Uterus (tissue), 3 donors: ENCODE measurements at regions not wholly inside any gene's neighbourhood (a gene's known extent, or its start where the extent isn't known, plus 50 kb on each side); places are given as distances from the start of the nearest gene placed in this dataset.

Experiments
- DNase-seq, 2 donors: peaks; one replicate each; pipeline ENCODE4 v3.0.0-alpha.2; 2019 to 2020
- H3K27ac ChIP-seq, 2 donors: fragments of 200-600 bp; sonication (generic); 1 replicate in 1 of 2; 2 replicates in 1 of 2; pipeline ENCODE4 v1.5.1; 2016 to 2018
- H3K27me3 ChIP-seq, 2 donors: fragments of 200-600 bp; sonication (generic); one replicate each; pipeline ENCODE4 v1.5.1; 2018 to 2019; ENCODE audit warnings: control low read depth in 1 of 2
- H3K36me3 ChIP-seq, 2 donors: fragments of 200-600 bp; sonication (generic); one replicate each; pipeline ENCODE4 v1.5.1; 2019; ENCODE audit warnings: control low read depth in 1 of 2
- H3K4me1 ChIP-seq, 2 donors: fragments of 200-600 bp; sonication (generic); one replicate each; pipeline ENCODE4 v1.5.1; 2018 to 2019; ENCODE audit warnings: control low read depth in 1 of 2
- H3K4me3 ChIP-seq, 2 donors: fragments of 200-600 bp; sonication (generic); 1 replicate in 1 of 2; 2 replicates in 1 of 2; pipeline ENCODE4 v1.5.1; 2018 to 2019; ENCODE audit warnings: mild to moderate bottlenecking in 1 of 2
- H3K9me3 ChIP-seq, 2 donors: fragments of 200-600 bp; sonication (generic); one replicate each; pipeline ENCODE4 v1.5.1; 2019; ENCODE audit warnings: control low read depth in 1 of 2
- CTCF ChIP-seq, 4 experiments: fragments of 200-600 bp in 2 of 4; fragments of 450-650 bp in 2 of 4; sonication (generic) in 2 of 4; IDR thresholded peaks; one replicate each; pipeline ENCODE4 v1.5.1; 2016 to 2019; ENCODE audit warnings: antibody characterized with exemption in 4 of 4, mild to moderate bottlenecking in 2 of 4, moderate library complexity in 1 of 4
- POLR2A ChIP-seq, 2 donors: fragments of 450-650 bp; IDR thresholded peaks; one replicate each; pipeline ENCODE4 v1.6.1; 2016; ENCODE audit warnings: antibody characterized with exemption in 2 of 2, mild to moderate bottlenecking in 1 of 2, moderate library complexity in 1 of 2
- intact Hi-C: fragments of 100-400 bp; cut with DNase I; formaldehyde crosslinking; loops from one replicate; pipeline ENCODE4 v1.15.1; 2023; ENCODE audit warnings: low total_unique reads
- donor health status: DM: yes; HTN: yes; CAD: no.

GRCh38 chr18:38971881-38972280 lies 1406.3 kb upstream of the CELF4 start:
- Histone ChIP-seq H3K4me1 (no peaks in the 10 kb centered on the region), H3K4me3 (no peak overlapping the region), H3K9me3 (no peaks in the 10 kb centered on the region), H3K27me3 (no peaks in the 10 kb centered on the region), H3K27ac (no peak overlapping the region), H3K36me3 (no peaks in the 10 kb centered on the region)
- intact Hi-C loops: no loop called here
- TF ChIP-seq POLR2A (IDR thresholded peaks at IDR 0.05) (no peak), CTCF (IDR thresholded peaks at IDR 0.05) (no peak)
- no peak for DNase-seq

GRCh38 chr18:38966841-38967240 lies 1401.2 kb upstream of the CELF4 start:
- Histone ChIP-seq H3K4me1 (no peaks in the 10 kb centered on the region), H3K4me3 (no peak overlapping the region), H3K36me3 (no peaks in the 10 kb centered on the region), H3K9me3 (no peaks in the 10 kb centered on the region), H3K27me3 (no peaks in the 10 kb centered on the region), H3K27ac (no peak overlapping the region)
- DNase-seq: no peak
- intact Hi-C loops: no loop called here
- no peak for TF ChIP-seq POLR2A (IDR thresholded peaks at IDR 0.05)
- TF ChIP-seq CTCF (IDR thresholded peaks at IDR 0.05): no peak

GRCh38 chr18:38963943-38964660 lies 1398.5 kb upstream of the CELF4 start:
- H3K4me1 ChIP-seq: no peaks in the 10 kb centered on the region
- H3K4me3 ChIP-seq: no peak overlapping the region
- intact Hi-C loops: no loop called here
- no peaks in the 10 kb centered on the region for H3K36me3 ChIP-seq
- H3K27ac ChIP-seq: no peak overlapping the region
- no peak for DNase-seq
- no peaks in the 10 kb centered on the region for H3K9me3 ChIP-seq
- TF ChIP-seq POLR2A (IDR thresholded peaks at IDR 0.05): no peak
- TF ChIP-seq CTCF (IDR thresholded peaks at IDR 0.05): no peak
- no peaks in the 10 kb centered on the region for H3K27me3 ChIP-seq

- no peaks in the 10 kb centered on the region for H3K4me1 ChIP-seq
- no peaks in the 10 kb centered on the region for H3K27me3 ChIP-seq
- H3K4me3 ChIP-seq: no peak overlapping the region
- H3K9me3 ChIP-seq: no peaks in the 10 kb centered on the region
- intact Hi-C loops: no loop called here
- TF ChIP-seq POLR2A (IDR thresholded peaks at IDR 0.05): no peak
- no peak for TF ChIP-seq CTCF (IDR thresholded peaks at IDR 0.05)
- no peak for DNase-seq
- no peaks in the 10 kb centered on the region for H3K36me3 ChIP-seq
- no peak overlapping the region for H3K27ac ChIP-seq
Measured at GRCh38 chr18:38961880-38962279, 1396.3 kb upstream of the CELF4 start.

- Histone ChIP-seq H3K27me3 (no peaks in the 10 kb centered on the region), H3K4me1 (no peaks in the 10 kb centered on the region), H3K4me3 (no peak overlapping the region), H3K27ac (no peak overlapping the region), H3K9me3 (no peaks in the 10 kb centered on the region), H3K36me3 (no peaks in the 10 kb centered on the region)
- no peak for DNase-seq
- intact Hi-C loops: no loop called here
- TF ChIP-seq POLR2A (IDR thresholded peaks at IDR 0.05) (no peak), CTCF (IDR thresholded peaks at IDR 0.05) (no peak)
Measured at GRCh38 chr18:38957736-38958135, 1392.1 kb upstream of the CELF4 start.
